Omental fat pad (tissue), 3 donors: ENCODE measurements at regions not wholly inside any gene's neighbourhood (a gene's known extent, or its start where the extent isn't known, plus 50 kb on each side); places are given as distances from the start of the nearest gene placed in this dataset.

Experiments used
- ATAC-seq: fragments of 150-250 bp; one replicate; pipeline ENCODE4 v1.9.1; 2016; ENCODE audit warnings: mild to moderate bottlenecking, moderate library complexity; ENCODE audit not compliant: low FRiP score
- DNase-seq: peaks from one replicate; pipeline ENCODE4 v3.0.0-alpha.2; 2019; ENCODE audit warnings: low spot score
- TF ChIP-seq, protein P1 (sequence below), 3 donors: fragments of 450-650 bp; IDR thresholded peaks; one replicate each; pipeline ENCODE4 v1.5.1; 2016 to 2017; ENCODE audit warnings: antibody characterized with exemption in 3 of 3, mild to moderate bottlenecking in 3 of 3, moderate library complexity in 2 of 3

DNA sequence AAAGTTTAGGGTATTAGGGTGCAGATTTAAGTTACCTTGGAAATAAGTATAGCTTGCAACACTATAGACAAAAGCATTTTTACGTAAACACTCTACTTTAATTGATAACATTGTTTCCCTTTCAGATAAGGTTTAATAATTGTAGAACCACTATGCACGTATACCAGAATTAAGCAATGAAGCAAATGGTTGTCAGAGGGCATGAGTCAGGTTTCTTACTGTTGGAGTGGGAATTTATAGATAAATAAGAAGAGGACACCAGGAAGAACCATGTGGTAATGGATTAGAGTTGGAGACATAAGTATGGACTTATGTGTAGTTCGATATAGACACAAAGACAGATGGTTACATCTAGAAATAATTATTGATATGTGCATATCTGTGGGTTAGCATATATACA lies 355.6 kb downstream of the ETV1 start:
- TF ChIP-seq, protein P1, sequence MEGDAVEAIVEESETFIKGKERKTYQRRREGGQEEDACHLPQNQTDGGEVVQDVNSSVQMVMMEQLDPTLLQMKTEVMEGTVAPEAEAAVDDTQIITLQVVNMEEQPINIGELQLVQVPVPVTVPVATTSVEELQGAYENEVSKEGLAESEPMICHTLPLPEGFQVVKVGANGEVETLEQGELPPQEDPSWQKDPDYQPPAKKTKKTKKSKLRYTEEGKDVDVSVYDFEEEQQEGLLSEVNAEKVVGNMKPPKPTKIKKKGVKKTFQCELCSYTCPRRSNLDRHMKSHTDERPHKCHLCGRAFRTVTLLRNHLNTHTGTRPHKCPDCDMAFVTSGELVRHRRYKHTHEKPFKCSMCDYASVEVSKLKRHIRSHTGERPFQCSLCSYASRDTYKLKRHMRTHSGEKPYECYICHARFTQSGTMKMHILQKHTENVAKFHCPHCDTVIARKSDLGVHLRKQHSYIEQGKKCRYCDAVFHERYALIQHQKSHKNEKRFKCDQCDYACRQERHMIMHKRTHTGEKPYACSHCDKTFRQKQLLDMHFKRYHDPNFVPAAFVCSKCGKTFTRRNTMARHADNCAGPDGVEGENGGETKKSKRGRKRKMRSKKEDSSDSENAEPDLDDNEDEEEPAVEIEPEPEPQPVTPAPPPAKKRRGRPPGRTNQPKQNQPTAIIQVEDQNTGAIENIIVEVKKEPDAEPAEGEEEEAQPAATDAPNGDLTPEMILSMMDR (IDR thresholded peaks at IDR 0.05): no peak
- DNase-seq (no peak), ATAC-seq (no peak)

DNA sequence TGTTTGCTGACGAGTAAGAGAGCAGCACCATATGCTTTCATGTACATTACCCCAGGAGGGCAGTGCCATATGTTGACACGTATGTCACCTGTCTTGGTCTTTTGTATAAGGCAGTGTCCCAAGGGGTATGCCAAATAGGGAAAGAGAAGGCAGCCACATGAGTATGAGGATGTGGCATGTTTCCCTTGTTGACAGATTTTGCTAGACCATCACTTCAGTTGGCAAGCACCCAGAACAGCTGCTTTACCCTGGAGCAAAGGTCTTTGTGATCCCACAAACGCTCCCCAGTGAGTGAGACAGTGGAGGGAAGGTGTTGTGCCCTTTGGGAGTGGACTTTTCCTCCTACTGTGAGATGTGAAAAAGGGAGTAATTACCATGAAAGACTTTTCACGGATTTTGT lies 350.1 kb downstream of the ETV1 start:
- TF ChIP-seq, protein P1 (IDR thresholded peaks at IDR 0.05): no peak
- DNase-seq: no peak

DNA sequence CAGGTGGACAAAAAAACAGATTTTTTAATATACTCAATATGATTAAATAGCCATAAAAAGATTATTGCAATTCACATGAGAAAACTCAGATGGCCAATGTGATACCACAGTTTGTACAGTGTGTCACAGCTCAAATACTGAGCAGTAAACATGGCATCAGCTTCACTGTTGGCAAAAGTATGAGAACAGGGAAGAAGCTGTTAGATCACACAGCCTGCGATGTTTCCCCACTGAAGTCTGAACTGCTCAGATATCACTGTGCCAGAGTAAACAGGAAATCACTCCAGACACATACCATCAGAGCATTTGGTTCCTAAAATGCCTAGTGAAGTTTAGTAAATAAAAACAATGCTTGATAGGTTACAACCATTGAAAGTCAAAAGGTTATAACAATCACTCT lies 347.8 kb downstream of the ETV1 start:
- no peak for ATAC-seq
- DNase-seq: no peak
- TF ChIP-seq, protein P1 (IDR thresholded peaks at IDR 0.05): no peak

More for the DNA sequence above, 350.1 kb downstream of the ETV1 start:
- no peak for ATAC-seq

DNA sequence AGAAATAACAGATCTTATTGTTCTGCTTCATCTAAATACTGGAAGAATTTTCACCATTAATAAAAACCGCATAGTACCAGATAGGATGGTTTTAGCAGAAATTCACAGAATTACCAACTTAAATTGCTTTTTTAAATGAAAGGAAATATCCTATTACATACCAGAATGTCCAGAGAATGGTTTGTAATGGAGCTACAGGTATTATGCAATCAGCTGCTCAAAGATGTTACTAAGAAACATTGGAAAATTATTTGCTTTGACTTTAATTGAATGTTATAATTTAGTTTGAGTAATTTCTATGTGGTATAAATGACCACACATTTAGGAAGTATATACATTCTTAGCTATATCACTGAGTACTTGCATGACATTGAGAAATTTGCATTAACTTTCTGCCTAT lies 338.3 kb downstream of the ETV1 start:
- ATAC-seq (no peak), DNase-seq (no peak)
- TF ChIP-seq, protein P1 (IDR thresholded peaks at IDR 0.05): no peak

DNA sequence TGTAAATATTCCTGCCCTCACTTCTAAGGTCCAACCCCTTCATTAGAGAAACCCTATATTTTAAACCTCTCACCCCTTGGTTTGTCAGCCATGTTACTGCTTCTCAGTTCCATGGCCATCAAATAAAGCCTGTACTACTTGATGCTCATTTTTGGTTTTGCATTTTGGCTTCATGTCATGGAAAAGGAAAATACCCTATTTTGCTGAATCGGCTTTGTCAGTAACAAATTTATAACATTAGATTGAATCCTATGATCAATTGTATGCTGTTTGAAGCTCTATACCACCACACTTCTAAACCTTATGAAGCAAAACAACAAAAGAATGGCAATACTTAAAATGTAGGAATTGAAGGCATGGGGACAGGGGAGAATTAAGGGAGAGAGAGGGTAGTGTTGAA lies 333.1 kb downstream of the ETV1 start:
- no peak for DNase-seq
- ATAC-seq: no peak
- TF ChIP-seq, protein P1 (IDR thresholded peaks at IDR 0.05): no peak

DNA sequence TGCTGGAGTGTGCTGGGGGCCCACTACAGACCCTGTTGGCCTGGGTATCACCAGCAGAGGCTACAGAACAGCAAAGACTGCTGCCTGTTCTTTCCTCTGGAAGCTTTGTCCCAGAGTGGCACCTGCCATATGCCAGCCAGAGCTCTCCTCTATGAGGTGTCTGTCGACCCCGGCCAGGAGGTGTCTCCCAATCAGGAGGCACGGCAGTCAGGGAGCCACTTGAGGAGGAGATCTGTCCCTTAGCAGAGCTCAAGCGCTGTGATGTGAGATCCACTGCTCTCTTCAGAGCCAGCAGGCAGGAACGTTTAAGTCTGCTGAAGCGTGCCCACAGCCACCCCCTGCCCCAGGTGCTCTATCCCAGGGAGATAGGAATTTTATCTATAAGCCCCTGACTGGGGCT lies 316.2 kb downstream of the ETV1 start:
- ATAC-seq: no peak
- no peak for DNase-seq
- TF ChIP-seq, protein P1 (IDR thresholded peaks at IDR 0.05): no peak

DNA sequence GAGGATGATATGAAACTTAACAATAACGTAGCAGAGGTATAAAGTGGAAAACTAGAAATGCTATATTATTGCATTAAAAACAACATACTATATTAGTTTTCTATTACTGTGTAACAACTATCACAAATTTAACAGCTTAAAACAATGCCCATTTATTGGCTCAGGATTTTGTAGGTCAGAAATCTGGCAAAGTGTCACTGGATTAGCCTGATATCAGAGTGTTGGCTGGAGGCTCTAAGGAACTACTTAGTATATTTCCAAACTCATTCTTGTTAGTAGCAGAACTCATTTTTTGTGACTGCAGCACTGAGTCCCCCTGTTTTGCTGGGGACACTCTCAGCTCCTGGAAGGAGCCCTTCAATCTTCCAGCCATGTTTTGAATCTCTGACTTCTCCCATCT lies 306.8 kb downstream of the ETV1 start:
- DNase-seq (no peak), ATAC-seq (no peak)
- TF ChIP-seq, protein P1 (IDR thresholded peaks at IDR 0.05): no peak
